ENCODE measurements at regions not wholly inside any gene's neighbourhood (a gene's known extent, or its start where the extent isn't known, plus 50 kb on each side); places are given as distances from the start of the nearest gene placed in this dataset.

- DNase-seq (ENCODE audit: extremely low read depth in 1 of 11, low read depth in 9 of 11, low spot score in 4 of 11) = no peak
Measured at GRCh38 chr14:101060171-101060601, 156.7 kb upstream of the RTL1 start.

- DNase-seq (ENCODE audit: extremely low read depth in 1 of 11, low read depth in 9 of 11, low spot score in 4 of 11) = no peak
Measured at GRCh38 chr14:101061411-101062064, 158.0 kb upstream of the RTL1 start.

GRCh38 chr14:101062065-101062450 lies 158.5 kb upstream of the RTL1 start:
- no peak for DNase-seq (ENCODE audit: extremely low read depth in 1 of 11, low read depth in 9 of 11, low spot score in 4 of 11)

DNA sequence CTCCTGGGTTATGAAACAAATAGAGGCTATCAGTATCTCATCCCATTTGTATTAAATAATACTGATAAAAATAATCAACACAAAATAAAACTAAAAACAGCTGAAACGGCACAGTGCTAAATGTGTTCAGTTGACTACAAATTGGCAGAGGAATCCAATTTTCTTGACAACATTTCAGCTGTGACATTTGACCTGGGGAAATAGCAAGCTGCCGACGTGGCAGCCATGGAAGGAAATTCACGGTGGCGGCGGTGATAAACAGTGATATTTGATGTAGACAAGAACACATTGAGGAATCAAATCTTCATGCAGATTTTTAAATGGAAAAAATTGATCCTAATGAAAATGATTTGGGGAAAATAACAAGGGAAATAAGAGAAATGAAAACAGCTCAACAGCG lies 159.1 kb upstream of the RTL1 start:
- no peak for DNase-seq (ENCODE audit: extremely low read depth in 1 of 11, low read depth in 9 of 11, low spot score in 4 of 11)

DNA sequence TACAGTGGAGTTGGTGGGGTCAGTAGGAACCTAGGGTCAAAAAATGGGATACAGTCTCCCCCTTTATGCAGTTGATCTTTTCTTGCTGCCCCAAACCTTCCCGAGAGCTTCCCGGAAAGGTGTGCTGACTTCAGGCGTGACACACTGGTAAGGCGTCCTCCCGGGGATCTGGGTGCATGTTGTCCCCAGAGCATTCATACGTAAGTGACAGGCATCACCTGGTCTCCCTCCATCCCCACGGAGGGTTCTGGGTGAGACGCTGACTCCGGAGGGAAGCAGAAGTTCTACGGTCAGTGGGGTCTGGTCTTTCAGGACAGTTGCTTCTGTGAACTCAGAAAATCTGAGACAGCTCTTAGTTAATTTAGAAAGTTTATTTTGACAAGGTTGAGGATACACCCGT lies 159.6 kb upstream of the RTL1 start:
- no peak for DNase-seq (ENCODE audit: extremely low read depth in 1 of 11, low read depth in 9 of 11, low spot score in 4 of 11)

GRCh38 chr14:101064121-101064661 lies 160.7 kb upstream of the RTL1 start:
- no peak for DNase-seq (ENCODE audit: extremely low read depth in 1 of 11, low read depth in 9 of 11, low spot score in 4 of 11)

DNA sequence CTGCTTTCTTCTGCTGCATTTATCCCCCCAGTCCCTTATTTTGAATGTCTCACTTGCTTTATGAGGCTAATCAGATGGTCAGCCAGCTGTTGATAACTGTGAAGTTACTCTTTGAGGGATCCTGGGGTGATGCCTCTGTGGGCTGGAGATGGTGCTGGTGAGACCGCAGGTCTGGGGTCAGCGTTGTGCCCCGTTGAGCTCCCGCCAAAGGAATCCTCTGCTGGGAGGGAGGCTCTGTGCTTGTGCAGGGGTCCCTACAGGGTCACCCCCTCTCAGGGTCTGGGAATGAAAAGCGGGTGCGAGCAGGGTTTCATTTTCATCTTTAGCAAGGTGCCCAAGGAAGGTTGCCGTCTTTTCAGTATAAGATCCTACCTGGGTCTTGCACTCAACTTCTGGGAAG lies 161.2 kb upstream of the RTL1 start:
- DNase-seq (ENCODE audit: extremely low read depth in 1 of 11, low read depth in 9 of 11, low spot score in 4 of 11) = no peak

DNA sequence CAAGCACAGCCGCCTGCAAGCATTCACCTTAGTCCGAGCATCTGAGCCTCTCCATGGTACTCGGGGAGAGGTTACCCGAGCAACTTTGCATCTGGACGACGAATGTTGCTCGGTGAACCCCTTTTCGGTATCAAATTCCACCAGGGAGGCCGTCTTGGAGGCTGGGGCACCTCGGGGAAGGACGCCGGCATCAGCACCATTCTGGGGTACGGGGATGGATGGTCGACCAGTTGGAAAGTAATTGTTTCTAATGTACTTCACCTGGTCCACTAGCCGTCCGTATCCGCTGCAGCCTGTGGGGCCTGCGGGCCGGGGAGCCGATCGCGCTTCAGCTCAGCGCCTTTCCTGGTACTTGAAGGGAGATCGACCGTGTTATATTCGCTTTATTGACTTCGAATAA lies 161.7 kb upstream of the RTL1 start:
- DNase-seq (ENCODE audit: extremely low read depth in 1 of 11, low read depth in 9 of 11, low spot score in 4 of 11) = no peak

- DNase-seq (ENCODE audit: extremely low read depth in 1 of 11, low read depth in 9 of 11, low spot score in 4 of 11) = no peak
Measured at GRCh38 chr14:101065696-101066694, 162.5 kb upstream of the RTL1 start.

GRCh38 chr14:101066826-101067510 lies 163.4 kb upstream of the RTL1 start:
- DNase-seq (ENCODE audit: extremely low read depth in 1 of 11, low read depth in 9 of 11, low spot score in 4 of 11) = no peak

GRCh38 chr14:101068313-101069227 lies 165.0 kb upstream of the RTL1 start:
- no peak for DNase-seq (ENCODE audit: extremely low read depth in 1 of 11, low read depth in 9 of 11, low spot score in 4 of 11)

DNA sequence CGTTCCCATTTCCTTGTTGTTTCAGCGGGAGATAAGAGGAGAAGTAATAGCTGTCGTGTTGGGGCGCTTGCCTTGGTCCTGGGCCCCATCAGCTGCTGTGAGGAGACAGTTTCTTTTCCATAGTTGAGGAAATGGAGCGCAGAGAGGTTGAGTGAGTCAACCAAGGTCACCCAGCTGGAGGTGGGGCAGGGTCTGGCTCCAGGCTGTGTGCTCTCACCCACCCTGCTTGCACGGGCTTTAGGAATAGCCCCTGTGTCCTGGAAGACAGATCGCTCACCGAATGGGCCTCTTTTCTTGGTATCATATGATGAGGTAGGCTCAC lies 165.7 kb upstream of the RTL1 start:
- no peak for DNase-seq (ENCODE audit: extremely low read depth in 1 of 11, low read depth in 9 of 11, low spot score in 4 of 11)

DNA sequence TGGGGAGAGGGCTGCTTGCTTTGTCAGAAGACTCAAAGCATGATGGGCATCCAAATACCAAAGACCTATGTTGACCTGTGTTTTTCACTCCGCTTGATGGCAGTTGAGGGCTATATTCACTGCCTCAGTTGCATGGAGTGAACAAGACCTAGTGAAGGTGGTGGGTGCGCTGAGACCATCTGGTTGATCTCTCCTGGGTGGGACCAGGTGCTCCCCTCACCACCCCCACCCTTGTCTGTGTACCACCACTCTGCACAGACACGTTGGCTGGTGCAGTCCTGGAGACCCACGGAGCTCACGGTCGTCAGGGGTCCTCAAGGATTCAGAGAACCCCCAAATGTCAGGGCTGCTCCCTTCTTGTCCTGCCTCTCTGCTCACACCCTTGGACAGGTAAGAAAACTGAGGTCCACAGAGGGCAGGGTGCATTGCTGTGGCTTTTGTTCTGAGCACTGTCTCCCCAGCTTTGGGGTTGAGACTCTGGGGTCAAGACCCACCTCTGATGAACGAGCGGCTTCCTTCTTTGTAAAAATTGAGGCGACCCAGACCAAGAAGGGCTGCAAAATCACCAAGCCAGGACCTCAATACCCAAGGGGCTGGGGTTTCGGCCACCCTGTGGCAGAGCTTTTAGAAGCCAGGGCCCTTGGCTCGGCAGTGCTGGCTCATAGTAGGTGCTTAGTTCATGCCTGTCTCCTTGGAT lies 166.3 kb upstream of the RTL1 start:
- no peak for DNase-seq (ENCODE audit: extremely low read depth in 1 of 11, low read depth in 9 of 11, low spot score in 4 of 11)

DNA sequence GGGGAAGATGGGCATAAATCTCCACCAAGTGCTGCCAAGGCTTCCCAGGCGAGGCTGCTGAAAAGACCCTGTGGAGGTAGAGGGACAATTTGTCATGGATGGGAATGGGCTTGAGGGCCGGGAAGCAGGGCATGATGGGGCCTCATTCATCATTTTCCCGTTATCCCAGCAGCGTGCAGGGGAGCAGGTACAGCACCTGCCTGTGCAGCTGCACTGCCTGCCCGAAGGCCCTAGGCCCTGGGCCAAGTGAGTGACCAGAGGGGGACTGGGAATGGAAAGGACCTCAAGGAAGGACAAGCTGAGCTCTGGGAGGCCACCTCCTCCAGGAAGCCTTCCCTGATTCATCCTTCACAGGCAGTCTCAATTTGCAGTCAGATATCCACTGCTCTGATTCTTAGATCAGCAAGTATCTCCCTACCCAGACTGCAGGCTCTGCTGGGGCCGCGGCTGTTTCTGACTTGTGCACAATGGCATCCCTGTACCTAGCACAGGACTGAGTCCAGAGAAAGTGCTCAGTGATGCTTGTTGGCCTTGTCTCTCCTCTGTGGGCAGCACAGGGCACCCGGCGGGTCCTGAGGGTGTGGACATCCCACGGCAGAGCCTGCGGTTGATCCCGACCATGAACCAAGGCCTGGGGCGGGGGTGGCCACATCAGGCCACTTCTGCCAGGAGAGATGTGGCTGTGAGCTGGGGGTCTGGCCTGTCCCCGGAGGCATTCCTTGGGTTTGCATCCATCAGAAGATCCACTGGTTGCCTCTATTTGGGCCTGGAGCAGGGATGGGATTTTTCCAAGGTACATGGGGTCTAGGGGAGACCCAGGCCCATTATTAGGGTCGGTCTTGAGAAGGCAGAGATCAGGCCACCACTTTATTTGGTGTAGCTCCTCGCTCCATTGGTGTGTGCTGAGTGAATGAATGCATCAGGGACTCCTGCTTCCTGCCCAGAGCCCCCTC lies 167.3 kb upstream of the RTL1 start:
- DNase-seq (ENCODE audit: extremely low read depth in 1 of 11, low read depth in 9 of 11, low spot score in 4 of 11) = no peak

GRCh38 chr14:101071493-101071906 lies 168.0 kb upstream of the RTL1 start:
- no peak for DNase-seq (ENCODE audit: extremely low read depth in 1 of 11, low read depth in 9 of 11, low spot score in 4 of 11)

DNA sequence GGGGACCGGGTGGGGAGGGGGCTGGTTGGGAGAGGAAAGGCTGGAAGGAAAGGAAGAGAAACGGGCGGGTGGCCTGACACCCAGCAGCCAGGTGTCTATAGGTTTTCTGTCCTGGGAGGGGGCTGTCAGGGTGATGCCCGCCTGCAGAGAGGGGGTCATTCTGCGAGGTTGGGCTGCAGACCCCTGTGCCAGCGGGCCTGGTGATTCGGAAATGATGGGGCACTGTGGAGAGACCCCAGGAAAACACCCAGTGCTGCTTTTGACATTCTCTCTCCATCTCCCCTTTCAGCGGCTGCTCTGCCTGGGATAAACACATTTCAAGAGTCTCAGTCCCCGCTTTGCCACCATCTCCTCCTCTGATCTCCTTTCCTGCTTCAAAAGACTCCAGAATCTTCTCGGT lies 168.5 kb upstream of the RTL1 start:
- DNase-seq (ENCODE audit: extremely low read depth in 1 of 11, low read depth in 9 of 11, low spot score in 4 of 11) = no peak

DNA sequence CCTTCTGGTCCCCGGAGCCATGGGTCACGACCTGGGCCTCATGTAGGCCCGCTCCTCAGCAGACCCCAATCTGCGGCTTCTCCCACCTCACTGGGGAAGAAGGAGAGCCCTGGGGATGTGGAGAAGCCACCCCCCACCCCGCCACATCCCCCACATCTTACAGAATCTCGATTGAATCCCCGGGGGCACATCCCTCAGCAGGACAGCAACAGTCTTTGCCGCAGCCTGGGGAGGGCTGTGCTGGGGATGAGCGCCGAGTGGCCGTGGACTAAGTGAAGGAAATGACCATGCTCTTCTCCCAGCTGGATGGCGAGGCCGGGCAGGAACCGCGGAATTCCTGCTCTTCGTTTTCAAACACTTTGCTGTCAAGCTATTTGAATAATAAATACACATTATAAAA lies 169.0 kb upstream of the RTL1 start:
- DNase-seq (ENCODE audit: extremely low read depth in 1 of 11, low read depth in 9 of 11, low spot score in 4 of 11) = no peak

Measured in renal cortex interstitium (tissue), 11 donors.